CD4-positive, alpha-beta T cell treated with Interleukin-6 for 4 hours (primary cell): ENCODE measurements at regions not wholly inside any gene's neighbourhood (a gene's known extent, or its start where the extent isn't known, plus 50 kb on each side); places are given as distances from the start of the nearest gene placed in this dataset.
"Not testable (repeated sequence)": the region's sequence is repeated elsewhere in the genome, so short reads cannot be mapped to it uniquely, and the experiment has no call there.

Experiments
- DNase-seq: peaks from one replicate; pipeline ENCODE4 v3.0.0-alpha.2; 2020; ENCODE audit warnings: mixed read lengths

DNA sequence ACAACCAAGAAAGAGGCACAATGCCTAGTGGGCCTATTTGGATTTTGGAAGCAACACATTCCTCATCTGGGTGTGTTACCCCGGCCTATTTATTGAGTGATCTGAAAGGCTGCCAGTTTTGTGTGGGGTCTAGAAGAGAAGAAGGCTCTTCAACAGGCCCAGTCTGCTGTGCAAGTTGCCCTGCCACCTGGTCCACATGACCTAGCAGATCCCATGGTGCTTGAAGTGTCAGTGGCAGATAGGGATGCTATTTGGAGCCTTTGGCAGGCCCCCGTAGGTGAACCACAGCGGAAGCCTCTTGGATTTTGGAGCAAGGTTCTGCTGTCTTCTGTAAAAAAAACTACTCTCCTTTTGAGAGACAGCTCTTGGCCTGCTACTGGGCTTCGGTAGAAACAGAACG lies 820.1 kb downstream of the TMTC2 start:
- no peak for DNase-seq

DNA sequence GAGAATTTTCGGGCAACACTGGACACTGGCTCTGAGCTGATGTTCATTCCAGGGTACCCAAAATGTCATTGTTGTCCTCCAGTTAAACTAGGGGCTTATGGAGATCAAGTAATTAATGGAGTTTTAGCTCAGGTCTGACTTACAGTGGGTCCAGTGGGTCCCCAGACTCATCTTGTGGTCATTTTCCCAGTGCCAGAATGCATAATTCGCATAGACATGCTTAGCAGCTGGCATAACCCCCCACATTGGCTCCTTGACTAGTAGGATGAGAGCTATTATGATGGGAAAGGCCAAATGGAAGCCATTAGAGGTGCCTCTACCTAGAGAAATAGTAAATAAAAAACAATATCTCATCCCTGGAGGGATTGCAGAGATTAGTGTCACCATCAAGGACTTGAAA lies 818.9 kb downstream of the TMTC2 start:
- DNase-seq = no peak

DNA sequence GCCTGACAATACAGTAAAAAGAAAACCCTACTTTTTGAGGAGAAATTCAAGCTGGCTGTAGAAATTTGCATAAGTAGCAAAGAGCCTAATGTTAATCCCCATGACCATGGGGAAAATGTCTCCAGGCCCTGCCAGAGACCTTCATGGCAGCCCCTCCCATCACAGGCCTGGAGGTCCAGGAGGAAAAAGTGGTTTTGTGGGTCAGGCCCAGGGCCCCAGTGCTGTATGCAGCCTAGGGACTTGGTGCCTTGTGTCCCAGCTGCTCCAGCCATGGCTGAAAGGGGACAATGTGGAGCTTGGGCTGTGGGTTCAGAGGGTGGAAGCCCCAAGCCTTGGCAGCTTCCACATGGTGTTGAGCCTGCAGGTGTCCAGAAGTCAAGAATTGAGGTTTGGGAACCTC lies 813.2 kb downstream of the TMTC2 start:
- DNase-seq = not testable (repeated sequence)

DNA sequence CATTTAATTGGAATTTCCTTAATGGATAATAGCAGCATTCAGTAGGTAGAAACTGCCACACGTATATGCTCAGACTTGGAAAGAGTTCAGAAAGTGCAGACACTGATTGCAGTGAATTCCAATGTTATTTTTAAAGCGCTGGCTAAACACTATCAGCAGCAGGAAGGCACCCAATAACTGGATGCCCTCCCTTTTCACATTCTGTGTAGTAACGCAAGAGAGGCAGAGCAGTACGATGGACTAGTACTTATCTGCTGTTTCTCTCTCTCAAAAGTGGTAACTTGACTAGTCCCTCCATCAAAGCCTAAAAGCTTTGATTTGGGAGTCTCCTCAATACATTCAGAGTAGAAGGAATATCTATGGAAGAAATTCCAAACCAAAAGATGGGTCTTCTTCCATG lies 791.0 kb downstream of the TMTC2 start:
- no peak for DNase-seq

DNA sequence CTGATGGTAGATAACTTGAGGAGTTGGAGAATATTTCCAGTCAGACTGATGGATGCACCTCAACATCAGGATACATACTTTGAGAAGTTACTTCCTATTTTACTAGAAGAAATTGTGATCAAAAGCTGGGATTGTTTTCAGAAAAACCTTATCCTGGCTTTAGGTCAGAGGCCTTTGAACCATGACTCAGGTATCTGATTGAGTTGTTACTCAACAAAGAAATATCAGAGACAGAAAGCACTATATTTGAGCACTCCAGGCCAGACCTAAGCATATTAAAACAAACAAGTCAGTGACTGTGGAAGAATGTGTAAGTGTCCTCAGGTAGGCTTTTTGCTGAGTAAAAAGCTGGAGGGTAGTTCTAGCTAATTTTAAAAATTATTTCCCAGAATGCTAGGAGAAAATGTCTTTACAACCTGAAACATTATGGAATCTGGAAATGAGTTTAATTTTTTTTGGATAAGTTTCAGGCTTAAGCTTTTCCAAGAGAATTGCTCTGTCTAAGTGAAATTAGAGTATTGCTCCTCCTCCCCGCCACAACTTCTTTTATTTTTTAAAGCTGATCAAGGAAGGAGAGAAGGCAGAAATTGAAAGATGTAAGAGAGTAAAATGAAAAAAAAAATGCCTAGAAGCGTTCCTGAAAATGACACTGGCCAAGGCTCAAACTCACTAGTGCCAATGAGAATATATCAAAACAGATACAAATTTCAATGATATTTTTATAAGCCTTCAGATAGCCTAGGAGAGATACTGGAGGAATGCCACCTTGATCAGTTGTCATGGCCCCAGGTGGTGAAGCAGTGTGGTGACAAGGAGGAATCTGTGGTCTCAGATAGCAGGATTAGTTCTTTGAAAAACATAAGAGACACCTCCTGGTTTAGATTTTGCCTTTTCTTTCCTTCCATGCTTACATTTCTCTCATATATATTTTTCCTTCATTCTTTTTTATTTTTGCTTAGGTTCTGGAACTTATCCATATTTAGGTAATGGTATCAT lies 790.3 kb downstream of the TMTC2 start:
- DNase-seq = no peak

DNA sequence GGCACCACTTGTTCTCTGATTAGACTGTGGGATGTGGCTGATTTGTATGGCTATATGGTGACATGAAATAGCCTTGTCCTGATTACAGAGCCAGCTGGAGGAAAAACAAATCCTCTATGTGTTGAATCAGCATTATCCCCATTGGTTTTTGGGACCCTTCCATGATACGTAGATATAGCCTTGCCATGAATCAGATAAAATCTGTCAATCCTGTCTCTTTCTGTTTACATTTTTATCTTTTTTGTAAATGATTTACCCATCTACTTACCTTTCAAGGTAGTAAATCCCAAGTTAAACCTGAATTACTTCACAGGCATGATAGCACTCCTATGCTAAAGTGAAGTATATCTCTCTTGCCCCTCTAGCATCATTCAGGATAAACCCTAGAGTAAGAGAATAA lies 789.3 kb downstream of the TMTC2 start:
- no peak for DNase-seq

DNA sequence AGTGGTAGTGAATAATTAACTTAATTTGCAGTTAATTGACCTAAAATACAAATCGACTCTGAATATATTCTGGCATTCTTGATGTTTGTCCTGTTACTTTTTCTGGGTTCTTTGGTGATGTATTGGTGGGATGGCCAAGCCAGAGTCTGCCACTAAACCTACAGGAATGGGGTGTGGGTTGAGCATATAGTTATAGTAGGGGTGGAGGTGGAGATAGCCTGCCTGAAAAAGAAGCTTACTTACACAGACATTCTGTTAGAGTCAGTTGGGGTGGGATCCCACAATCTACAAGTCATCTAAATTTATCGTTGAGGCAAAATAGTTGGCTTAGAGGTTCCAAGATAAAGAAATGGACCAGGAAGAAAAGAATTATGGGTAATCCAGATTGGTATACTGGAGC lies 787.7 kb downstream of the TMTC2 start:
- no peak for DNase-seq

DNA sequence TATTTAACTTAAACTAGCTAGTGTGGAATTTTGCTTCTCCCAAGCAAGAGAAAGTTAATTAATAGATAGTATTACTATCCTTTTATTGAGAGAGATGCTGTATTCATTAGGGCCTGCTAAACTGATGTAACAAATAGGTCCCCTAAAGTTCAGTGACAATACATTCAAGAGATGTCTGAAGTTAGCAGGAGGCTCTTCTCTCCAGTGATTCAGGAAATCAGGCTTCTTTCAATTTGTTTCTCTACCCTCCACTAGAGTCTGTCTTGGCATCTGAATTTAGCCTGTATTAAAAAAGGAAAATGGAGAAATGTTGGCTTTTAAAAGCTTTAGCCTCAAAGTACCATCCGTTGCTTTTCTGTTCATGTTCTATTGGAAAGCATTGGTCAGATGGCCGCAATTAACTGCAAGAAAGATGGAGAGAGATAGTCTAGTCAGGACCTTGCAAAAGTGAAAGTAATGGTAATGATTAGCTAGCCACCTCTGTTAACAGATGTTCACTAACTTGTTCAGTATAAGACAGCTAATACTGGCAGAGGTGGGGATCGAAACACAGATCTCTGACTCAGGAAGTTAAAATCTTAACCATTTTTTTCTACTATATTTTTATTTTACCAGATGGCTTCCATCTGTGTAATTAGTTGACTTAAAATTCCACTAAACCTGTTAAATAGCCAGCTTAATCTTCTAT lies 786.8 kb downstream of the TMTC2 start:
- no peak for DNase-seq

DNA sequence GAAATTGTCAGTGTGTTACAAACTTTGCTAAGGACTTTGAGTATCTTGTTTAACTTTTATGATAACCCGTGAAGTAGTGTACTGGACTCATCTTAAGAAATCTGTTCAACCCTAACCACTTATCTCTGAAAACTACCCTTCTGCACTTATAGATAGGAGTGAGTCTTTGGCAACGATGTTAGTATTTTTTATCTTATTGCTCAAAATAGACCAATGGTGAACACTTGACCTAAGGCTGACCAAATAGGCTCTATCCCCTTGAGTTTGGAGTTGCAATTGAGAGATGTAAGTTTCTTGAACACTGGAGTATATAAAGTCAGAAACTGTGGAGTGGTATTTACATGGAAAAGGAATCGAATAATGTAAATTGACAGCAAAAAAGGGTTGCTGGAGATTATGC lies 786.1 kb downstream of the TMTC2 start:
- DNase-seq = no peak

DNA sequence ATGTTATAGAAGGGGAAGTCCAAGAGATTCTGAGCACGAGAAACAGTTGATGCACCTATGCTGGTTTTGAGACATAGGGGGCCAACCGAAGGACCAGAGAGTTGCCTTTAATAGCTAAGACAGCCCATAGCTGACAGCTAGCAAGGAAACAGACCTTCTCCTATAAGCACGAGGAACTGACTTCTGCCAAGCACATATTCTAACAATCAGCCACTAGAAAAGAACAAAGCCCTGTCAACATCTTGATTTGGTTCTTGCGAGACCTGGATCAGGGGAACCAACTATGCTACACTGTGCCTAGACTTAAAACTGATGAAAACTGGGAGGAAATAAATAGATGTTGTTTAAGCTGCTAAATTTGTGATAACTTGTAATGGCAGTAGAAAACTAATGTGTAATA lies 785.6 kb downstream of the TMTC2 start:
- DNase-seq = no peak

DNA sequence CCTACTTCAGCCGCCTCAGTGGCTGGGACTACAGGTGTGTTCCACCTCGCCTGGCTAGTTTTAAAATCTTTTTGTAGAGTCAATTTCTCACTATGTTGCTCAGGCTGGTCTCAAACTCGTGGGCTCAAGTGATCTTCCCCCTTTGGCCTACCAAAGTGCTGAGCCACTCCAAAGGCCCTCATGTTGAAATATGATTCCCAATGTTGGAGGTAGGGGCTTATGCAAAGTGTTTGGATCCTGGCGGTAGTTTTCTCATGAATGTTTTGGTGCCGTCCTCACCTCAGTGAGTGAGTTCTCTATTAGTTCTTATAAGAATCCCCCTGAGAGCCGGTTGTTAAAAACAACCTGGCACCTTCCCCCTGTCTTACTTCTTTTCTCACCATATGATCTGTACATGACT lies 784.6 kb downstream of the TMTC2 start:
- DNase-seq = no peak

DNA sequence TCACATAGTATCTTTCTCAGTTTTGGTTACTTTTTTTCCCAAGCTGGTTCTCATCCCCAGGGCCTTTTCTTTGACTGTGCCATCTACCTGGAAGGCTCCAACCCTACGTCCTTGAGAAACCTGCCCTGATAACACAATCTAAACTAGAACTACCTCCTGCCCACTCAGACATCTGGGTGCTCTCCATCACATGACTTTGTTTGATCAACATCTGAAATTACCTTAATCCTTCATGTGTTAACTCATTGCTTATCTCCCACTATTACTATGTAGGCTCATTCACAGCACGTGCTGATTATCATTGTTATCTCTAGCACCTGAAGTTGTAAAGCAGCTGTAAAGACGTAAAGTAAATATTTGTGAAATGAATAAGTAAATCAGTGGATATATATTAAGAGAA lies 784.0 kb downstream of the TMTC2 start:
- DNase-seq = no peak

DNA sequence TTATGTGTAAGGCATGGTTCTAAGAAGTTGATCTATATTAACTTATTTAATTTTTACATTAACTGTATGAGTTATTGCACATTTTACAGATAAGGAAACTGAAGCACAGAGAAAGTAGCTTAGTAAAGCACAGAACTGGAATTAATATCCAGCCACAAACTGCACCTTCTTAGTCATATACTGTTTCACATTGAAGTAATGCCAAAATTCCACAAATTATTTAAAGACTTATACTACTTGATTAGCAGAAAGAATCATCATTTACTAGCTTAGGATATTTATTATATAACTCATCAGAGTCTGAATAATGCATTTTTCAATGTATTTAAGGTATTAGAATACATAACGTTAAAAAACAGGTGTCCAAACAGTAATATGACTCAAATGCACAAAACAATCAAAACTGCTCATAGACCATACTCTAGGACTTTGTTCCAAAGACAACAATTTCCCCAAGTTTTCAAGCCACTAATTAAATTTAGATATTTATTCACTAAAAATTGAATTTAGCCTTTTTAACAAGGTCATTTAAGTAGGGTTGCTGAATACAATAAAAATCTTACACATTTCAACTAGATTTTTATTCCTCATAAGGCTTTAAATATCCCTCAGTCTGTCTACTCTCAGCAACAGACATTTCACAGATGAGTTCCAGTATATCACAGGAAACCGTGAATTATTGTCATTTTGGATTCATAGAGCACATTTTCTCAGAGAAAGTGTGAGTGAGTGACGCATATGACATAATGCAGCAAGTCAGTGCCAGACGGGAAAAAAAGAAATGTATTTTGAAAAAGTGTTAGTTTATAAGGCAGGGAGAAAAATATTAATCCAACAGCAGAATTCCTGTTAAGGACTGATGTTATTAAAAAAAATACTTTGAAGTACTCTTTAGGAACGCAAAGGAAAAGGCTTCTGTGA lies 782.5 kb downstream of the TMTC2 start:
- DNase-seq = no peak

DNA sequence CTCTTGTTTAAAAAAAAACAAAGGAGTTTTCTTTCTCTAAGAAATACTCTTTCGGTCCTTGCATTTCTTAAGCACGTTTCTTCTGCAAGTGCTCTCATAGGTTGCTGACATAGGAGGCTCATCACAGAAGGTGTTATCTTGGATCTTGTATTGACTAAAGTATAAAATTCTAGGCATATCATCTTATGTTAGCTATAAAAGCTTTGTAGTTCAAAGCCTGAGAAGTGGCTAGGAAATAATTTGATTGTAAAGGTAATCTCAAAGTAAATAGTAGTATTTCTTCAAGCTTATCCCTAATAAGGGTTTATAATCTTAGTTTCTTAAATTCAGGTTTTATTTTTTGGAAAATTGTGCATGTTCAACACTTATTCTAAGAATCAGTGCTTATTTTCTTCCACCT lies 778.9 kb downstream of the TMTC2 start:
- no peak for DNase-seq

DNA sequence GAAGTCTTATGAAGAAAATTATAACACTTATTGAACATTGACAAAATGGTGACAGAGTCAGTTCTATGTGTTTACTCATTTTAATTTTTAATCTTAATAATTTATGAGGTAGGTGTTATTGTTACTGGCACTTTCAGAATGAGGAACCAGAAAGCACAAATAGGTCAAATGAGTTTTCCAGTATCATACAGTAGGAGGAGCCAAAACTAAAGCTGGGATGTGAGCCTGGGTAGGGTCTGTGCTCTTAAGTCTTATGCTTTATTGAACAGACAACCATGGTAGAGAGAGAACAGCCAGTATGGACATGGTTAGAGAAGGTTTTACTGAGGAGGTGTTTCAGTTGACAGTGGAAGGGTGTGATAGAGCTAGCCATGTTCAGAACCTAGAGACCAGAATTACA lies 775.7 kb downstream of the TMTC2 start:
- no peak for DNase-seq

DNA sequence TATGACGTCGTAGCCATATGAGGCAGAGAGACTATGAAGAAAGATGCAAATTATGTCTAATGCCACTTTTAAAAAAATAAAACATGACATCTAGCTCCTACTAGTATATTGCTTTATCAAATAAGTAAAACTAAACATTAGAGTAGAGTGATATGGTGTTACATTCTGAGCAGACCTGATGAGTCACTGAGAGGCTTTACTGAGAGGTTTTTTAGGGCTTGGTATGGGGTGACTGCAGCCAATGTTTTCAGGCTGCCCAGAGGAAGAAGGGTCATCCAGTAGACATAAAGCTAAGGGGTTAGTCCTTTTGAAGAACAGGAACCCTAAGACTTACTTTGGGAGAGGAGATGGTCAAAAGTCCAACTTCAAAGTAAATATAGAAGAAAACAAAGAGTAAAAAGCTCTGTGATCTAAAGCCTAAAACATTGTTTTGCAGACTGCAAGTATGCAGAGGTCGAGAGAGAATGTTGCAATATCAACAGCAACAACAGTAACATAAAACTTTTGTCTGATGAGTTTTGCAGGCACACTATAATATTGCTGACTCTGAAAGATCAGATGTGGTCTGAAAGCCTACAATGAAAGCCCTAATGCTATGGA lies 774.7 kb downstream of the TMTC2 start:
- no peak for DNase-seq

DNA sequence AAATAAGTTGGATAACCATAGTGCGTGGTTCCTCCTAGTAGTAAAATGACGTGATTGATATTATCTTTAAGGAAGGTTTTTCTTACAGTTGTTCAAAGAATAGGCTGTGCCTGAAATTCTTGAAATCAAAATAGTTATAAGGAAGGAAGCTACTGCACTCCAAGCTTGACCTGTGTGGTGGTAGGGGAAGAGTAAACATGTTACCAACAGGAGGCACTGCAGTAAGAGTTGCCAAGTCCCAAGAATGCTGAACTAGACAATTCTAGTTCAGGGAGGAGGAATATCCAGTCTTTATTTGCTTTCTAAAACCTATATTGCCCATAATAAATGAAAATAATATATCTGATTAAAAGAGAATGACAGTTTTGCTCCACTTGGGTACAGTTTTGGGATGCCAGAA lies 764.5 kb downstream of the TMTC2 start:
- DNase-seq = no peak

DNA sequence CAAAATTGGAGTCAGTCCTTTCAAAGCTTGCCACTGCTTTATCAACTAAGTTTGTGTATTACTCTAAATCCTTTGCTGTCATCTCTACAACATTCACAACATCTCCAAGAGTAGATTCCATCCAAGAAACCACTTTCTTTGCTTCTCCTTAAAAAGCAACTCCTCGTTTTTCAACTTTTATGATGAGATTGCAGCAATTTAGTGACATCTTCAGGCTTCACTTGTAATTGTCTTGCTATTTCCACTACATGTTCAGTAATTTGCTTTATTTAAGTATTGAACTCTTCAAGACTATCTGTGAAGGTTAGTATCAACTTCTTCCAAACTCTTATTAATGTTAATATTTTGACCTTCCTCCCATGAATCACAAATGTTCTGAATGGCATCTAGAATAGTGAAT lies 747.9 kb downstream of the TMTC2 start:
- DNase-seq = no peak

DNA sequence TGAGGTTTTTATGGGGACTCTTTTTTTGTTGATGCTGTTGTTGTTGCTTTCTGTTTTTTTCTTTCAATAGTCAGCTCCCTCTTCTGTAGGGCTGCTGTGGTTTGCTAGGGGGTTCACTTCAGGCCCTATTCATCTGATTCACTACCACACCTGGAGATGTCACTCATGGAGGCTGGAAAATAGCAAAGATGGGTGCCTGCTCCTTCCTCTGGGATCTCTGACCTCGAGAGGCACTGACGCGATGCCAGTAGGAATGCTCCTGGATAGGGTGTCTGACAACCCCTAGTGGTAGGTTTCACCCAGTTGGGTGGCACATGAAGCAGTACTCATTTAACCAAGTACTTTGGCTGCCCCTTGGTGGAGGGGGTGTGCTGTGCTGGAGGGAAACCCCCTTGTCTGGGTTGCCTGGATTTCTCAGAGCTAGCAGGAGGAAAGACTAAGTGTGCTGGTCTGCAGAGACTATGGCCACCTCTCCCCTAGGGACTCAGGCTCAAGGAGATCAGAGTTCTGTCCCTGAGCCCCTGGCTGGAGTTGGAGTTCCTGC lies 745.5 kb downstream of the TMTC2 start:
- no peak for DNase-seq

DNA sequence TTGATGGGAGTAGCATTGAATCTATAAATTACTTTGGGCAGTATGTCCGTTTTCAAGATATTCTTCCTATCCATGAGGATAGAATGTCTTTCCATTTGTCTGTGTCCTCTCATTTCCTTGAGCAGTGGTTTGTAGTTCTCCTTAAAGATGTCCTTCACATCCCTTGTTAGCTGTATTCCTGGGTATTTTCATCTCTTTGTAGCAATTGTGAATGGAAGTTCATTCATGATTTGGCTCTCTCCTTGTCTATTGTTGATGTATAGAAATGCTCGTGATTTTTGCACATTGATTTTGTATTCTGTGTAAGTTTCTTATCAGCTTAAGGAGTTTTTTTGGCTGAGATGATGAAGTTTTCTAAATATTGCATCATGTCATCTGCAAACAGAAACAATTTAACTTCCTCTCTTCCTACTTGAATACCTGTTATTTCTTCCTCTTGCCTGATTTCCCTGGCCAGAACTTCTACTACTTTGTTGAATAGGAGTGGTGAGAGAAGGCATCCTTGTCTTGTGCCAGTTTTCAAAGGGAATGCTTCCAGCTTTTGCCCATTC lies 741.0 kb downstream of the TMTC2 start:
- not testable (repeated sequence) for DNase-seq

DNA sequence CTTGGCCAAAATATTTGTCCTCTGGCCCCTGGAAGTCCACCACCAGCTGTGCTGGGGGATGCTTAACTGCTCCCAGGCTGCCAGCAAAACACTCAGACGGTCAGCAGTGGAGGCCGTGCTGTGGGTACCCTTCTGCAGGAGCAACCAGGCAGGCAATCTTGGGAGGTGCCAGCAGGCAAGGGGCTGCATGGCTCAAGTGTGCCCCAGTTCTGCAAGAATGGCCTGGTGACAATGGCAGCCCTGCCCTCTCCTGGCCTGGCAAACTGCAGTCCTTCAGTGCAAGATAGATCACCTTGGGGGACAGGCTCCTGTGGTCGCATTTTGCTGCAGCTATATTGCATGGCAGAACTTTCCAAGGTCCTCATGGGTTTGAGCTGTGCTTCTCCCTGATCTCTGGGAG lies 728.3 kb downstream of the TMTC2 start:
- no peak for DNase-seq

DNA sequence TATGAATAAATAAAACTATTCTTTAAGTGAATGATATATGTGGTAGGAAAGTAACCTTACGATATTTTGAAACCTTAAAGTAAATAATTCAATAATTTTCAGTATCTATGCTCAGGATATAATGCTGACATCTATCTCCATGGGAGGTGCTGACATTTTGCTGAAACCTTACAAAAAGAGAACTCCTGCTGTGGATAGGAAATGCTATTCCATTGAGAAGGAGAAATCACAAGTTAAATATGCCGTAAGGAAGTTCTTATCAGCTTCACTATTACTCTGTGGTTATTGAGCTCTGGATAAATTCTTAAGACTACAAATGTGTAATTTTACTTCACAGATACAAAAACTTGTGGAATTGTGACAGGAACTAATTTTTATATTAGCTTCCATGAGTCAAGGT lies 722.1 kb downstream of the TMTC2 start:
- no peak for DNase-seq
